CD4-positive, alpha-beta T cell treated with Interleukin-6 for 4 hours (primary cell): ENCODE measurements at regions not wholly inside any gene's neighbourhood (a gene's known extent, or its start where the extent isn't known, plus 50 kb on each side); places are given as distances from the start of the nearest gene placed in this dataset.
"Not testable (repeated sequence)": the region's sequence is repeated elsewhere in the genome, so short reads cannot be mapped to it uniquely, and the experiment has no call there.

ENCODE experiments used
- DNase-seq: peaks from one replicate; pipeline ENCODE4 v3.0.0-alpha.2; 2020; ENCODE audit warnings: mixed read lengths

DNA sequence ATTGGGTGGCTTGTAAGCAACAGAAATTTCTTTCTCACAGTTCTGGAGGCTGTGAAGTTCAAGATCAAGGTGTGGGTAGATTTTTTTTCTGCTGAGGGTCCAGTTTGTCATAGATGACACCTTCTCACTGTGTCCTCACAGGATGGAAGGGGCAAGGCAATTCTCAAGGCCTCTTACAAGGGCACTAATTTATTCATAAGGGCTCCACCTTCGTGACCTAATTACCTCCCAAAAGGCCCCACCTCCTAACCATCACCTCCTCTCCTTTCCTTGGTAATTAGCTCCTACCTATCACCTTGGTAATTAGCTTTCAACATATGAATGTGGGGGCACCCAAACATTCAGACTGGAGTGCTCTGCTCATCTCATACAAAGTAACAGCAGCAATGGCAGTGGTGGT lies 92.3 kb upstream of the CD44 start:
- DNase-seq: no peak

DNA sequence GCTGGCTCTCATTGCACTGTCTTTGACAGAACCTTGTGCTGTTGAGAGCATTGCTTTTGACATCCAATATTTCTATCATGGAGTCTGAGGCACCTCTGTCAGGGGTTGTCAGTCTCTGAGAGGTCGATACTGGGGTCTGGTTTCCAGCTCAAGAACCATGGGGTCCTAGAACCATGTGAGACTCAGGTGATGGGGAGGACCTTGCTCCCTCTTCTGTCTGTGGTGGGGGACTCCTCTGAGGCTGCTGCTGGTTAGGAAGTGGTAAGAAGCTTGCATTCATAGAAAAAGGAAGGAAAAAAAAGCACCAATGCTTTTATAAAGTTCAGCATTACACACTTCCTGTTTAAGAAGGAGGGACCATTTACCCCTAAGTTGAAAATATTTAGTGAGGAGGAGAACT lies 91.8 kb upstream of the CD44 start:
- peak; percentile 66 for DNase-seq

DNA sequence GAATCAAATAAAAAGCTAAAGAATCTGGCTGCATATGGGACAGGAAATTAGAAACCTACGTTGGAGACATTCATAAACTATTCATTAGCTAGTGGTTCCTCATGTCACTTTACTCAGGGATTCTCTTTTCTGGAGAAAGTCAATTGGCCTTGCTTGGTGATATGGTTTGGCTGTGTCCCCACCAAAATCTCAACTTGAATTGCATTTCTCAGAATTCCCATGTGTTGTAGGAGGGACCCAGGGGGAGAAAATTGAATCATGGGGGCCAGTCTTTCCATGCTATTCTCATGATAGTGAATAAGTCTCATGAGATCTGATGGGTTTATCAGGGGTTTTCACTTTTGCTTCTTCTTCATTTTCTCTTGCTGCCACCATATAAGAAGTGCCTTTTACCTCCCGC lies 91.2 kb upstream of the CD44 start:
- no peak for DNase-seq

DNA sequence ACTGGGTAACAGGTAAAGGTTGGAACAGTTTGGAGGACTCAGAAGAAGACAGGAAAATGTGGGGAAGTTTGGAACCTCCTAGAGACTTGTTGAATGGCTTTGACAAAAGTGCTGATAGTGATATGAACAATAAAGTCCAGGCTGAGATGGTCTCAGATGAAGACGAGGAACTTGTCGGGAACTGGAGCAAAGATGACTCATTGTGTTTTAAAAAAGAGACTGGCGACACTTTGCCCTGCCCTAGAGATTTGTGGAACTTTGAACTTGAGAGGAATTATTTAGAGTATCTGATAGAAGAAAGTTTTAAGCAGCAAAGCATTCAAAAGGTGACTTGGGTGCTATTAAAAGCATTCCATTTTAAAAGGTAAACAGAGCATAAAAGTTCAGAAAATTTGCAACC lies 90.6 kb upstream of the CD44 start:
- DNase-seq: not testable (repeated sequence)

DNA sequence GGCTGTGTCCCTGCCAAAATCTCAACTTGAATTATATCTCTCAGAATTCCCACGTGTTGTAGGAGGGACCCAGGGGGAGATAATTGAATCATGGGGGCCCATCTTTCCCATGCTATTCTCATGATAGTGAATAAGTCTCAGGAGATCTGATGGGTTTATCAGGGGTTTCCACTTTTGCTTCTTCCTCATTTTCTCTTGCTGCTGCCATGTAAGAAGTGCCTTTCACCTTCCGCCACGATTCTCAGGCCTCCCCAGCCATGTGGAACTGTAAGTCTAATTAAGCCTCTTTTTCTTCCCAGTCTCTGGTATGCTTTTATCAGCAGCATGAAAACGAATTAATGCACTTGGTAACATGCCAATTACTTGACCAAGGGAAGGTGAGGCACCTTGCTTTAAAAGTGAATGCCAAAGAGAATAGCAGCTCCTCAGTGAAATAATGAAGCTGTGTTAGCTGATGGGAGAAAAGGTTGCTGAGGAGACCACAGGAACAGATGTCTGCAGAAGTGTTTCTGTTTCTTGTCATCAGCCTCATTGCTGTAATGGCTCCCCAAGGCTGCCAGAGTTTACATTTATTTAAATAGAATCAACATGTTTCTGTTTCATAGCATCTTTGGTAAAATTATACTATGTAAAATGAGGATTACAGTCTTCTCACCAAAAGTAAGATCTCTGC lies 89.0 kb upstream of the CD44 start:
- no peak for DNase-seq

DNA sequence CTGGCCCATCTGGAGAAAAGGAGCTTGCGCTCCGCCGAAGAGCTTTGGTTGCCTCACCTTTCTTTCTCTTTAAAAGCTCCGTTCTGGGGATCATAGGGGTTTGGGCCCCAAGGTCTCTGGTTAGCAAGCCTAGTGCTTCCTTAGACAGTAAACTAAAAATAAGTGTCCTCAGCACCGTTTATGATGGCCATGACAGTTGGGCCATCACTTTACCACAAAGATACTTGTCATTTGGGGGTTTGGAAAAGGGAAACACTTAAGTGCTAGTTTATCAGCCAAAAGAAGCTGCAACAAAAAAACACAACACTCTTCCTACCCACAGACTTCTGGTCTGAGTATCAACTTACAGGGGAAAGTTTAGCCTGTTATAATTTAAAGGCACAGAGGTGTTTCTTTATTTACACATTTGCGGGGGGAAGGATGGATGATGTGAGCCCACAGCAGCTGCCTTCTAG lies 88.4 kb upstream of the CD44 start:
- no peak for DNase-seq

DNA sequence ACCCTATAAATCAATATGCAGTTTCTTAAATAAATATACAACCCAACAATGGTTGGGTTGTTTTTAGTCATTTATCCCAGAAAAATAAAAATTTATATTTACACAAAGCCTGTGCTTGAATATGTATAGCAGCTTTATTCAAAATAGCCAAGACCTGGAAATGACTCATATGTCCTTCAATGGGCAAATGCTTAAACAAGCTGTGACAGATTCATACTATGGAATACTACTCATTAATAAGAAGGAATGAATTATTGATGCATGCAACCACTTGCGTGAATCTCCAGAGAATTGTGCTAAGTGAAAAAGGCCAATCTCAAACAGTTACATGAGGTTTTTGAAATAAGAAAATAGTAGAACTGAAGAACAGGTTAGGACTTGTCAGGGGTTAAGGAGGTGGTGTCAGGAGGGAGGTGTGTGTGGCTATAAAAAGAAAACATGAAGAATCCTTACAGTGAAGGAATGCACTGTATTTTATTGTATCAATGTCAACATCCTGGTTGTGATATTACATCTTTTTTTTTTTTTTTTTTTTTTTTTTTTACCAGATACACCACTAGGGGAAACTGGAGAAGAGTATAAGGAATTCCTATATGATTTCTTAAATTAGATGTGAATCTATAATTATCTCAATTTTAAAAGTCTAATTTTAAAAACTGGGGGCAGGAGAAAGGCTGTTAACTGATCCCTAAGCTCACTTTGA lies 82.4 kb upstream of the CD44 start:
- DNase-seq: no peak

DNA sequence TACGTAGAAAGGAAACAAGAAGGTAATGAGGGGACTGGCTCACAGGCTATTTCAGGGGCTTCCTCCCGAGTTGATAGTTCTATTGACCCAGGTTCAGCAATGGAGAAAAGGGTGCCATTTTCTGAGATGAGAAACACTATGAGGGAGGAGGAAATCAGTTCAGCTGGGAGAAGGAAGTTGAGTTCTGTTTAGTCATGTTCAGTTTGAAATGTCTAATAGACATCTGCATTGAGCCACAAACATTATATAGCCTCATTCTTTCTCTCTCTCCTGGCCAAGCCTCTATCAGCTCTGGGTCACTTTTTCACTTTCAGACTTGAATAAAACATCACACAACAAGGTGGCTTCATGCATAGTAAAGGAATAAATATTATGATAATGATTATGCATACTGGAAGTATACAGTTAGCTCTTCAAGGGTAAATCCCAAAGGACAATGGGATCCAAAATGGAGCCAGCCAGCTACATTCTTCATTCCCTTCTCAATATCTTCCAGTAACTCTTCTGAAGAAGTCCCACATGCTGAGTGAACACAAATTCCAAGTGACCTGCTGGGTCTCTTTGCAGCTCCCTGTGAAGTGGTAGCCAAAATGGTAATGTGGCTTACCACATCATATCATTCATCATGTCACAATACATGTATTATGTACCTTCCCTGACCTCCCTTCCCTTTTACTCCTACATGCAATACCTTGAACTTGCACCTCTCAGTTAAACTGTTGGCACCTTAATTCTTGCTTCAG lies 80.9 kb upstream of the CD44 start:
- DNase-seq: no peak

DNA sequence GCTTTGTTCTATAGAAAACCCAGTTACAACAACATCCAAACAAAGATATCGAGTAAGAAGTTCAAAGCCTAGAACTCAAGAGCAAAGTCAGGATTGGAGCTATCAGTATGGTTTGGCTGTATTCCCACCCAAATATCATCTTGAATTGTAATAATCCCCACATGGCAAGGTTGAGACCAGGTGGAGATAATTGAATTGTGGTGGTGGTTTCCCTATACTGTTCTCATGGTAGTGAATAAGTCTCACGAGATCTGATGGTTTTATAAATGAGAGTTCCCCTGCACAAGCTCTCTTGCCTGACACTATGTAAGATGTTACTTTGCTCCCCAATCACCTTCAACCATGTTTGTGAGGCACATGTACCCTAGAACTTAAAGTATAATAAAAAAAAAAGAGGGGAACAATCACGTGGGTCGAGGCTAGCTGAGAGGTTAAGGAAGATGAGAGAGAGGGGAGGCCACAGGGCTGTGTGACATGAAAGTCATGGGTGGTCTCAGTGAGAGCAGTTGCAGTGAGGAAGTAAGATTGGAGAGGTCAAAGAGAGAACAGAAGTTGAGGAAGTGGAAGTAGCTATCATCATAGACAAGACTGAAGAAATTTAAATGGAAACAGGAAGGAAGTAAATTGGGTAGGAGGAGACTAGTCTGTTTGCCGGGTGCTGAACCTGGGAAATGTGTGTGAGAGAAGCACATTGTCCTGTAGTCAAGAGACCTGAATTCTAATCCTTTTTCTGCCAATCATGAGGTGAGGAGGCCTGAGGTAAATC lies 80.1 kb upstream of the CD44 start:
- DNase-seq: no peak

DNA sequence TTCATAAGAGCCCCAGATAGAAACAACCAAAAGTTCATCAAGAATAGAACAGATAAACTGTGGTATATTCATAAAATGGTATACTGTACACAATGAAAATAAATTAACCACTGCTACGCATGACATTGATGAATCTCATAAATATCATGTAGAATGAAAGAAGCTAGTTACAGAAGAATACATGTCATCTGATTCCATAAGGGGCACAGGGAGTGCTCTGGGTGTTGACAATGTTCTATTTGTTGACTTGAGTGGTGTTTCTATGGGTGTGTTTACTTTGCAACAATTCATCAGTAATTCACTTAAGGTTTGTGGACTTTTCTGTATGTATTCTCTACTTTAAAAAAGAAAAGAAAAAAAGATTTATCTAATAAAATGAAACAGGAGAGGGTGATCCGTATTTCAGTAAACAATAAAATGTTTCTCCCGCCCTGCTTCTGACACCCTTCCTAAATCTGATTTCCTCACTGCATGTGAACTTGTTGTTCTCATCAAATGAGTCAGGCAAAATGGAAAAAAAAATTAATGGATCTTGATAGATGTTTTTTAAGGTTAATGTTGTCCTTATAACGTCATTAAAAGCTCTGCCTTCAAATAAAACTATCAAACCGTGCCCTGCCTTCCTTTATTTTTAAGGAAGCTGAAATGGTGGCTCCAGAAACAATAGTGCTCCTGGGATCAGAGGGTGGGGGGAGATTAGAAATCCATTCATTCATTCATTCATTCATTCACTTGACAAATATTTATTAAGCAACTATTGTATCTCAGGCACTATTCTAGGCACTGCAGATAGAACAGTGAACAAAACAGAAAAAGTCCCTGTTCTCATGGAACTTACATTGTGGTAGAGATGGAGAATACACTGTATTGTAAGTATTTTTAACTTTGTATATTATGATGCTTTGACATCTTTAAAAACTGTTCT lies 77.2 kb upstream of the CD44 start:
- no peak for DNase-seq

DNA sequence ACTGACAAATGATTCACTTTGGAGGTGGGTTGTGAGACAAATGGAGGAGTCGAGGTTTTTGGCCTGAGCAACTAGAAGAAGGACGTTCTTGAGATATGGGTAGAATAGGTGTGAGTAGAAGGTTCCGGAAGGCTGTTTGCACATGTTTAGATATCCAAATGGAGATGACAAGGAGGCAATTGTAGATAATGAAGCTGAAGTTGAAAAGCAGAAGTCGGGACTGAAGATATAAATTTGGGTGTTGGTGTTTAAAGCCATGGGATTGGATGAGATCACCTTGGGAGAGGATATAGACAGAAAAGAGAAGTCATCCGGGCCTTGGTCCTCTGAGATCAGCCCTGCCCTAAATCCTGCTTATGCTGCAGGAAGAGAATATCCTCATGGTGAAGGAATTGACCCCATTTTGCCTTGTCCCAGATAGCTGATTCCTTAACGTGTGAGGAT lies 75.5 kb upstream of the CD44 start:
- DNase-seq: no peak

DNA sequence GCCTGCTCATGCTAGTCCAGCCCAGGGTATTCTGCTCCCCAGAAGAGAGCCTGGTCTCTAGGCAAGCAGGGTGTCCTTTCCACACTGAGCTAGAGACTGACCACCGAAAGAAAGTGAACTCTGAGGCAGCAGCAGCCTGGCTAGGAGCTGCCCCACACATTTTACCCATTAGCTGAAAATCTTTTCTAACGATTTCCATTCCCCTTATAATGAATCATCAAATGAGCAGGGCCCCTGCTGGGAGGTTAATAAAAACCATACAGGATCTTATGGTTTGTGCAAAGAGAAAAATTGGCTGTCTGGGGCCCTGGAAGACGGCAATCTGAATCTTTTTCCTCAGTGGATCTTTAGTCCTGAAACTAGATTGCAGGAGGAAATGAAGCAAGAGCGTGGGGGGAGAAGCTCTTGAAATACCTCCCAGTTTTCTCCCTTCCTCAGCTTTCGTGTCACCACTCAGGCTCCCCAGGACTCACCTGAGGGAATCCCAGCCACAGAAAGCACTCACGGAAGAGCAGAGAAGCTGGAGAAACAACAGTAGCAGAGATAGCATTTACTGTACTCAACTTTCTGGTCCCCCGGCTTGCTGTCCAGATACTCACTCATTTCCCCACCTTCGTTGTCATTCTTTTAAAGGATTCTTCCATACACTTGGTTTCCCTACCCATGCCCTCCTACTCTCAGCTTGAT lies 74.7 kb upstream of the CD44 start:
- no peak for DNase-seq

DNA sequence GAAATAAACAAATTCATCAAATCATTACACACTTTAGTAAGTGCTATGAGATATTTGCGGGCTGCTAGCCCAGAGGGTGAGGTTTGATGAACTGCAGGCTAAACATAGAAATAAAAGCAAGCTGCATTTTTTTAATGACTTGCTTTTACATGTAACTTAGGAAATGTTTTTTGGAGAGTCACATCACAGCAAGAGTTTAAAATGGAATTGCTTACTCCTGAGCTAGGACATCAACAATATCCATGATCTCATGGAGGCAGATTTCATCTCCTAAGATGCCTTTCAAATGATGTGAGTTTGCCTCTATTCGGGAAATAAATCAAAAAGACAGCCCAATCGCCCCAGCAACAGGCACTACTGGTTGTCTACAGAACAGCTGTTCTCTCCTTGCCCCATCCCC lies 73.4 kb upstream of the CD44 start:
- no peak for DNase-seq

DNA sequence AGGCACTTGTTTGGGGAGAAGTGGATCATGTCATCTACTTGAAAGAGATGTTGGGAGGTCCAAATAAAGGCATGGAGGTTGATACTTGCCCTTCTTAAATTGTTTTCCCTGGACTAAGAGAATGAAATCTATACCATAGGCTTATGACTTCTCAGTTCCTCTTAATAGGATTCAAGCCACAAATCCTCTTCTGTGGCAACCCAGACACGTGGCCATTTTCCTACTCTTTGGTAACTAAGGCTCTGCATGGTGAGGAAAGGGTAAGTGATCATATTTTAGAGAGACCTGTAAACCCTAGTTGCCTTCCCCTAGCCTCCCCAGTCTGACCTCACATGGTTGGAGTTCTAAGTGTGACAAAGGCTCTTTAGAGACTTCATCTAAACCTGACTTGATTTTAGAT lies 72.9 kb upstream of the CD44 start:
- DNase-seq: no peak

DNA sequence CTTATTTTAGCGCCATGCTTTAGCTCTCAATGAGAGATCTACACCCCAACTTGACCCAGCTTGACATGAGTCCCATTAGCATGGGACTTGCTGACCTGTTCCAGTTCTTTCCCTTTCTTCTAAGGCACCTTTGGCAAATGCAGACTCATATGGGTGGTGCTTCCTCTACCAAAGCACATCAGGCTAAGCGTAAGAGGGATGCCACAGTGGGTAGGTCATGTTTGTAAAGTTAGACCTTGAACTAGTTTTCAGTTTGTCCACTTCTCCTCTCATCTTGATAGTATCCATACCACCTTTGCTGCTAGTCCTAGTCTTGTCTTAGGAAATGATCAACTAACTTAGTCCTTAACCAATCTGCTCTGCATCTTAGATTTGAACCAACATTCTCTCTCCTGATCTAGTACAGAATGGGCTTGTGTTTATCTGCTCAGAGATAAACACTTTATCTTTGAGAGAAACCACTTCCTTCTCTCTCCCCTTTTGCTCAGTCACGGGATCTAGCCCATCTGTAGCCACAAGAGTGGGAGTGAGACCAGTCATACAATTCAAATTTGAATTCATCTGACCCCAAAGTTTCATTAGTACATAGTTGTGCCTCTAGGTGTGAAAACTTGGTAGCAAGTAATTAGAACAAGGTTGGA lies 72.1 kb upstream of the CD44 start:
- DNase-seq: peak; percentile 45

DNA sequence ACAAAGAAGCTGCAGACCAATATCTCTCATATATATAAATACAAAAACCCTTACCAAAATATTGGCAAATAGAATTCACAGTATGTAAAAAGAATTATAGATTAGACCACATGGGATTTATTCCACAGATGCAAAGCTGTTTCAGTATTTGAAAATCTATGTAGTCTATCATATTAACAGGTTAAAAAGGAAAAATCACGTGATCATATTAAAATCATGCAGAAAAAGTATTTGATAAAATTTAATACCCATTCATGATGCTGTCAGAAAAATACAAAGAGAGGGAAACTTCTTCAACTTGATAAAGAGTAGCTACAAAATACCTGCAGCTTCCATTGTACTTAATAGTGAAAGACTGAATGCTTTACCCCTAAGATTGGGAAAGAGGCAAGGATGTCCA lies 67.2 kb upstream of the CD44 start:
- DNase-seq: no peak

DNA sequence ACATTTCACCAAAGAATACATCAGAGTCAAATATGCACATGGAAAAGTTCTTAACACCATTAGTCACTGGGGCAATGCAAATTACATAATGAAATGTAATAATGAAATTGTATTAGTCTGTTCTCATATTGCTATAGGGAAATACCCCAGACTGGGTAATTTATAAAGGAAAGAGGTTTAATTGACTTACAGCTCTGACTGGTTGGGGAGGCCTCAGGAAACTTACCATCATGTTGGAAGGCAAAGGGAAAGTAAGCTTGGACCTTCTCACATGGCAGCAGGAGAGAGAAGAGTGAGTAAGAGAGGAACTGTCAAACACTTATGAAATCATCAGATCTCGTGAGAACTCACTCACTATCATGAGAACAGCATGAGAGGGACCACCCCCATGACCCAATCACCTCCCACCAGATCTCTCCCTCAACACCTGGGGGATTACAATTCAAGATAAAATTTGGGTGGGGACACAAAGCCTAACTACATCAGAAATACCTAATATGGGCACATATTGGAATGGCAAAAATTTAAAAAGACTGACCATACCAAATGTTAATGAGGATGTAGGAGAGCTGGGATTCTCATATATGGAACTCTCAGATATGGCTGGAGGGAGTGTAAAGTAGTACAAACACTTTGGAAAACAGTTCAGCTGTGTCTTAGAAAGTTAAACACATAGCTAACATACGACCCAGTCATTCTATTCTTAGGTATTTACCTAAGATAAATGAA lies 65.1 kb upstream of the CD44 start:
- no peak for DNase-seq

DNA sequence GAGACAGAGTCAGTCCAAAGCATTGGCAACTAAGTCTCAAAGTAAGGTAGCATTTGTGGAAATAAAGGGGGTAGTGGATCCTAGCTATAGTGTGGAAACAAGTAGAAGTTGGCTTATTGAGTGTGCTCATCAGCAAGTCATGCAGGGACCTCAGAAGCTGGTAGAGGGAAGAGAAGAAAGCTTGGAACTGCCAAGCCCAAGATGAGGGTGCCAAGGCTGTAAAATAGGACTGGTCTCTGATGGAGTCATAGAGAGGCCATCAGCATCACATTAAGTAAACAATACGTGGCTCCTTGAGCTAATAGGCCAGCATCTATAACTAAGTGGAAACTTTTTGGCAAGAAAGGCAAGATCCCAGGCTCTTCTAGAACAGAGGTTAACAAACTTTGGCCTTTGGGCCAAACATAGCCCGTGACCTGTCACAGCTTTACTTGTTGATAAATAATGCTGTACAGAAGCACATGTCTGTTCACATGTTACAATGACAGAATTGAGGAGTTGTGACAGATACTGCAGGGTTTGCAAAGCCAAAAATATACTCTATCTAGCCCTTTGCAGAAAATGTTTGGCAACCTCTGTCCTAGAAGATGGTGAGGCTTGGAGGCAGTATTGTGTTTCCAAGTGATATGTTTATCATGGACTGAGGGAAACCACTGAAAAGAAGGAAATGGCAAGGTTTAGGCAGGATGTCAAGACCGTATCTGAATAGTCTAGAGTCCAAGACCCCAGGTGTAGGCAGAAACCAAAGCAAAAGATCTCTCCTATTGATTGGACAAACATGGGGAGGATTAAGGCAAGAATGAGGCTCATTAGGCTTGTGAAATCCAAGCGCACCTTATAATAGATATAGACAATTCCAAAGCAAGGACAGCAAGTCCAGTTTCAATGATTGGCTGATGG lies 62.5 kb upstream of the CD44 start:
- DNase-seq: no peak
